ENCODE measurements at regions not wholly inside any gene's neighbourhood (a gene's known extent, or its start where the extent isn't known, plus 50 kb on each side); places are given as distances from the start of the nearest gene placed in this dataset.

DNA sequence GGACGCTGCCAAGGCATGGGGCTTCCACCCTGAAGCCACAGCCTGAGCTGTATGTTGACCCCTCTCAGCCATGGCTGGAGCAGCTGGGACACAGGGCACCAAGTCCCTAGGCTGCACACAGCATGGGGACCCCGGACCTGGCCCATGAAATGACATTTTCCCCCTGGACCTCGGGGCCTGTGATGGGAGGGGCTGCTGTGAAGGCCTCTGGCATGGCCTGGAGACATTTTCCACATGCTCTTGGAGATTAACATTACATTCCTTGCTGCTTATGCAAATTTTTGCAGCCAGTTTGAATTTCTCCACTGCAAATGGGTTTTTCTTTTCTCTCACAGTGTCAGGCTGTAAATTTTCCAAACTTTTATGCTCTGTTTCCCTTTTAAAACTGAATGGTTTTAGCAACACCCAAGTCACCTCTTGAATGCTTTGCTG lies 463.6 kb downstream of the ZWINT start:
- no peaks in the 10 kb centered on the region for H3K9me3 ChIP-seq (ENCODE audit: control insufficient read depth, low read depth, low read length)
- no peak overlapping the region for H3K9ac ChIP-seq (ENCODE audit: low read length)
- no peaks in the 10 kb centered on the region for H3K36me3 ChIP-seq (ENCODE audit: control insufficient read depth, low read depth, low read length)
- no peaks in the 10 kb centered on the region for H3K27me3 ChIP-seq (ENCODE audit: control insufficient read depth, insufficient read depth, low read length)
- H3K4me3 ChIP-seq (ENCODE audit: low read length) = no peak overlapping the region
- peaks cover 7% of the 10 kb centered on the region for H3K4me1 ChIP-seq (ENCODE audit: control insufficient read depth, low read depth, low read length)
- H3K27ac ChIP-seq (ENCODE audit: low read length) = no peak overlapping the region

DNA sequence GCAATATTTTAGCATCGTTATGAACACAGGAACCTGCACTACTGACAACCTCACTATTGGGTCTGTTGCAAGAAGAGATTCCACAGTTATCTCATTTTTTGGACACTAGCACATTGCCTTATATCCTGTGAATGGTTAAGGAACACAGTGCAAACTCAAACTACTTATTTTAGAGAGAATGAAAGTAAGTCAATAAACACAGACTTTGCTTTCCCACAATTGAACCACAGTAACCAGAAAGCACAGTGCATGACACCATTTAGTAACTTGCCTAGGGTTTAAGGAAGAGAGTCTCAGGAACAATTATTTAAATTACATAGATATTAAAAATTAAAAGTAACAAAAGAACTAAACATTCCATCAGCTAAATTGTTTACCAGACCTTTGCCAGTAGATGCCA lies 468.8 kb downstream of the ZWINT start:
- H3K36me3 ChIP-seq (ENCODE audit: control insufficient read depth, low read depth, low read length) = no peaks in the 10 kb centered on the region
- H3K9me3 ChIP-seq (ENCODE audit: control insufficient read depth, low read depth, low read length) = no peaks in the 10 kb centered on the region
- no peak overlapping the region for H3K4me3 ChIP-seq (ENCODE audit: low read length)
- H3K27ac ChIP-seq (ENCODE audit: low read length) = no peak overlapping the region
- H3K27me3 ChIP-seq (ENCODE audit: control insufficient read depth, insufficient read depth, low read length) = no peaks in the 10 kb centered on the region
- H3K4me1 ChIP-seq (ENCODE audit: control insufficient read depth, low read depth, low read length) = no peaks in the 10 kb centered on the region
- H3K9ac ChIP-seq (ENCODE audit: low read length) = no peak overlapping the region

DNA sequence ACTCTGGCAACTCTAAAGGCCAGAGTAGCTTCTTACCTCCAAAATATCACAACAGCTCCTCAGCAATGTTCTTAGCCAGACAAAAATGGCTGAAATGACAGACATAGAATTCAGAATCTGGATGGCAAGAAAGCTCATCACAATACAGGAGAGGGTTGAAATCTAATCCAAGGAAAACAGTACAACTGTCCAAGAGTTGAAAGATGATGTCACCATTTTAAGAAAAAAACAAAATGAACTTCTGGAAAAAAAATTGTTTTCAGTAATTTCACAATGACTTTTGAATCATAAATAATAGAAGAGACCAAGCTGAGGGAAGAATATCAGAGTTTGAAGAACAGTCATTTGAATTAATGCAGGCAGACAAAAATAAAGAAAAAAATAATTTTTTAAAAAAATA lies 479.5 kb downstream of the ZWINT start:
- H3K27me3 ChIP-seq (ENCODE audit: control insufficient read depth, insufficient read depth, low read length) = no peaks in the 10 kb centered on the region
- H3K4me1 ChIP-seq (ENCODE audit: control insufficient read depth, low read depth, low read length) = no peaks in the 10 kb centered on the region
- H3K9ac ChIP-seq (ENCODE audit: low read length) = no peak overlapping the region
- no peak overlapping the region for H3K27ac ChIP-seq (ENCODE audit: low read length)
- H3K9me3 ChIP-seq (ENCODE audit: control insufficient read depth, low read depth, low read length) = no peaks in the 10 kb centered on the region
- no peak overlapping the region for H3K4me3 ChIP-seq (ENCODE audit: low read length)
- H3K36me3 ChIP-seq (ENCODE audit: control insufficient read depth, low read depth, low read length) = no peaks in the 10 kb centered on the region

DNA sequence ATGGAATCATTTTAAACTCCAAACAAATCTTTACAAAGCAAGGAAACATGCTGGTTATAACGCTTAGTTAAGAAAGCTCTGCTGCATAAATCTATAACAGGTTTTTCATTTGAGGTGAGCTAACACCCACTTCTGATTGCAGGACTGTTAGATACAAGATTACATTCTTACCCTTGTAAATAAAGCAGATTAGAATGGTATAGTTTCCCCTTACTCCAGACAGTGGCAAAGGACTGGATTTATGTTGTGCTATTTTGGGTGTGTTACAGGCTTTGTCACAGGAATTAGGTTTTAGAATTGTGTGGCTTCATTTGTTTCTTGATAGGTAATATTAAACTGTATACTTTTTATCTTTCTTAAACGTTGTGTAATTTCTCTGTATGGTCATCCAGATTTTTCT lies 487.6 kb downstream of the ZWINT start:
- H3K9me3 ChIP-seq (ENCODE audit: control insufficient read depth, low read depth, low read length) = no peaks in the 10 kb centered on the region
- H3K4me1 ChIP-seq (ENCODE audit: control insufficient read depth, low read depth, low read length) = no peaks in the 10 kb centered on the region
- no peaks in the 10 kb centered on the region for H3K27me3 ChIP-seq (ENCODE audit: control insufficient read depth, insufficient read depth, low read length)
- H3K9ac ChIP-seq (ENCODE audit: low read length) = no peak overlapping the region
- H3K4me3 ChIP-seq (ENCODE audit: low read length) = no peak overlapping the region
- no peak overlapping the region for H3K27ac ChIP-seq (ENCODE audit: low read length)
- H3K36me3 ChIP-seq (ENCODE audit: control insufficient read depth, low read depth, low read length) = no peaks in the 10 kb centered on the region

DNA sequence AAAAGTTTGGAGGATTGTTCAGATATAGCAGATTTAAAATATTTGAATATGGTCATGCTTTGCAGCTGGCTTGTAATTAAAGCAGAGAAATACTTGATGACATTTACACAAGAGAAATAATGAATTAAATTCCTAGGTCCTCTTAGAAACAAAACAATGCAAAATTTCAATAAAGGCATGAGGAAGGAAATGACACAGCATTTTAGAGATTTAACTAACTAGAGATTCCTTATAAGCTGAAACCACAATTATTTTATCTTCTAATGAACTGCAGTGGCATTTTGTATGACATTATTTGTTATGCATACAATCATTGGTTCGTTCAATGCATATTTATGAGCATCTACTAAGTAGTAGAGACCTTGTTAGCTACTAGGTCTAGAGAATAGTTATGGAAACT lies 490.9 kb downstream of the ZWINT start:
- Histone ChIP-seq H3K4me3 (ENCODE audit: low read length) (no peak overlapping the region), H3K4me1 (ENCODE audit: control insufficient read depth, low read depth, low read length) (no peaks in the 10 kb centered on the region), H3K9ac (ENCODE audit: low read length) (no peak overlapping the region), H3K36me3 (ENCODE audit: control insufficient read depth, low read depth, low read length) (no peaks in the 10 kb centered on the region), H3K27ac (ENCODE audit: low read length) (no peak overlapping the region), H3K9me3 (ENCODE audit: control insufficient read depth, low read depth, low read length) (no peaks in the 10 kb centered on the region), H3K27me3 (ENCODE audit: control insufficient read depth, insufficient read depth, low read length) (no peaks in the 10 kb centered on the region)

DNA sequence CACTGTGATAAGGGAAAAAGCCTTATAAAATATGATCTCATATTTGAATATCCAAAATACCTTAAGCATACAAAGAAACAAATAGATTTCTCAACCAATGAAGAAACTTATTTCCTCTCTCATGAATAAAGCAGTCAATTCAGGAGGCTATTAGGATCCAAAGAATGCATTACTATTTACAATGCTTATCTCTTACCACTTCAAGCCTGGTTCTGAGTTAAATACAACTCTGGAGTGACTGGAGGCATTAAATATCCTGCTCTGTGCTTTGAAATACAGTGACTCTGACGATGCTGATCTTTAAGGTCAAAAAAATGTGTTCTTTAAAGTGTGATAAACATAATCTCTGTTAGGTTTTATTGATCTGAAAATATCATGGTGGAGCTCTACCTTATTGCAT lies 493.2 kb downstream of the ZWINT start:
- no peaks in the 10 kb centered on the region for H3K9me3 ChIP-seq (ENCODE audit: control insufficient read depth, low read depth, low read length)
- no peaks in the 10 kb centered on the region for H3K4me1 ChIP-seq (ENCODE audit: control insufficient read depth, low read depth, low read length)
- H3K4me3 ChIP-seq (ENCODE audit: low read length) = no peak overlapping the region
- H3K9ac ChIP-seq (ENCODE audit: low read length) = no peak overlapping the region
- H3K27me3 ChIP-seq (ENCODE audit: control insufficient read depth, insufficient read depth, low read length) = no peaks in the 10 kb centered on the region
- no peaks in the 10 kb centered on the region for H3K36me3 ChIP-seq (ENCODE audit: control insufficient read depth, low read depth, low read length)
- no peak overlapping the region for H3K27ac ChIP-seq (ENCODE audit: low read length)

DNA sequence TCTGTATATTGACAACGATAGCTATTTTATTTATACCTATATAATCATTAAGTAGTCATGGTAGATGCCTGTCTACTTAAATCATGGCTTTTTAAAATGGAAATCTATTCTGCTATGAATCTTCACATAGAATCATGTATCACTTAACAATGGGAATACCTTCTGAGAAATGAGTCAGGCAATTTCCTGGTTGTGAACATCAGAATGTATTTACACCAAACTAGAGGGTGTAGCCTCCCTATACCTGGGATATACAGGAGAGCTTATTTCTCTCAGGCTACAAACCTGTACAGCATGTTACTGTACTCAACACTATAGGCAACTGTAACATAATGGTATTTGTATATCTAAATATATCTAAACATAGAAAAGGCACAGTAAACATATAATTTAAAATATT lies 502.3 kb downstream of the ZWINT start:
- Histone ChIP-seq H3K27me3 (ENCODE audit: control insufficient read depth, insufficient read depth, low read length) (no peaks in the 10 kb centered on the region), H3K9me3 (ENCODE audit: control insufficient read depth, low read depth, low read length) (peaks cover 13% of the 10 kb centered on the region), H3K36me3 (ENCODE audit: control insufficient read depth, low read depth, low read length) (no peaks in the 10 kb centered on the region), H3K9ac (ENCODE audit: low read length) (no peak overlapping the region), H3K27ac (ENCODE audit: low read length) (no peak overlapping the region), H3K4me3 (ENCODE audit: low read length) (no peak overlapping the region), H3K4me1 (ENCODE audit: control insufficient read depth, low read depth, low read length) (peaks cover 7% of the 10 kb centered on the region)

DNA sequence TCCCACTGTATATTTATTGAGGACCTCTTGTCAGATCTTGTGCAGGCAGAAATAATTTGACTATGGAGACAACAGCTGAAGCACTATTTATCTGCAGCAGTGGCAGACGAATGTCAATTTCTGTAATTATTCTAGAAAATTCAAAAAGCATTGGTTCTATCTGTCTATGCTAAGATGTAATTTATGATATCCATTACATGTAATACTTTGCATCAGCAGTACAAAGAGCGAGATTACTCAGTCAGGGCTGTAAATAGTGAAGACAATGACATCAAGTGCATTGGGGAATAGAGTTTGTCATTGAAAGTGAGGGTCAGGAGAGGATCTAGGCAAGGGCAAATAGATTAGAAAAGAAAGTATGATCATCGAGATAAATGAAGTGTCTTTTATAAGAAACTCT lies 508.2 kb downstream of the ZWINT start:
- Histone ChIP-seq H3K27me3 (ENCODE audit: control insufficient read depth, insufficient read depth, low read length) (no peaks in the 10 kb centered on the region), H3K36me3 (ENCODE audit: control insufficient read depth, low read depth, low read length) (no peaks in the 10 kb centered on the region), H3K4me1 (ENCODE audit: control insufficient read depth, low read depth, low read length) (peaks cover 7% of the 10 kb centered on the region)

DNA sequence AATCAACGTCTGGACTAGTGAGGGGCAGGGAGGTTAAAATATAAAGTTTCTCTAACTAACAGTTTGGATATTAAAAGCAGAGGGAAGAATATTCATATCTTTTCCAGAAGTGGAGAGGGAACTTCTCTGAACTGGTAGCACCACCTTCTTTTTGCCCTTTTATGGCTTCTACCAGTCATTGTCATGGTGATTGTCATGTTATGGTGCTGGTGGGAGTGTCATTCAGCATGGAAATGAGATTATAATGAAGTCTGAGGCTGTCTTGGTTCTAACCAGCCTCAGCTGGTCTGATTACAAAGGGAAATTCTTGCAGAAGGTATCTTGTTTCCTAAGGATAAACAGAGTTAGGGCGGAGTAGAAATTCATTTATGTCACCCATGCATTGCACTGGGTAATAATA lies 523.8 kb downstream of the ZWINT start:
- H3K4me3 ChIP-seq (ENCODE audit: low read length) = no peak overlapping the region
- no peaks in the 10 kb centered on the region for H3K36me3 ChIP-seq (ENCODE audit: control insufficient read depth, low read depth, low read length)
- no peak overlapping the region for H3K27ac ChIP-seq (ENCODE audit: low read length)
- H3K9me3 ChIP-seq (ENCODE audit: control insufficient read depth, low read depth, low read length) = no peaks in the 10 kb centered on the region
- H3K27me3 ChIP-seq (ENCODE audit: control insufficient read depth, insufficient read depth, low read length) = no peaks in the 10 kb centered on the region
- no peak overlapping the region for H3K9ac ChIP-seq (ENCODE audit: low read length)
- H3K4me1 ChIP-seq (ENCODE audit: control insufficient read depth, low read depth, low read length) = no peaks in the 10 kb centered on the region

More for the DNA sequence above, 508.2 kb downstream of the ZWINT start:
- Histone ChIP-seq H3K9me3 (ENCODE audit: control insufficient read depth, low read depth, low read length) (no peaks in the 10 kb centered on the region), H3K27ac (ENCODE audit: low read length) (no peak overlapping the region), H3K4me3 (ENCODE audit: low read length) (no peak overlapping the region), H3K9ac (ENCODE audit: low read length) (no peak overlapping the region)

DNA sequence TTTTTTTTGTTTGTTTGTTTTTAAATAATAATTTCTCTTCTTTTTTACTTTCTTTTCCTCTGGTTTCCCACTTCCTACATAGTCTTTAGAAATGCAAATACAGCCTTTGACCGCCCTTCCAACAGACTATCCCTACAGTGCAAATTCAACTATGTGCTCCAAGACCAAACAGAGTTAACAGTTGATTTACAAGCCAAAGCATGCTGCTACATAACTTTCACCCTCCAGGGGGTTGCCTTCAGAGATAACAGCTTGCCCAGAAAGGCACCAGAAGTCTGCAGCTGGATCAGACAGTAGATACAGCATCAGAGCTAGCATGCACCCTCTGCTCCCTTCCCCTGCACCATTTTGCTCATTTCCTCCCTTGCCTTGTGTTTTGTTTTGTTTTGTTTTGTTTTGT lies 539.0 kb downstream of the ZWINT start:
- Histone ChIP-seq H3K9me3 (ENCODE audit: control insufficient read depth, low read depth, low read length) (peaks cover 10% of the 10 kb centered on the region), H3K4me1 (ENCODE audit: control insufficient read depth, low read depth, low read length) (peaks cover 22% of the 10 kb centered on the region), H3K36me3 (ENCODE audit: control insufficient read depth, low read depth, low read length) (peaks cover 3% of the 10 kb centered on the region), H3K27ac (ENCODE audit: low read length) (no peak overlapping the region), H3K9ac (ENCODE audit: low read length) (no peak overlapping the region), H3K27me3 (ENCODE audit: control insufficient read depth, insufficient read depth, low read length) (no peaks in the 10 kb centered on the region), H3K4me3 (ENCODE audit: low read length) (no peak overlapping the region)

DNA sequence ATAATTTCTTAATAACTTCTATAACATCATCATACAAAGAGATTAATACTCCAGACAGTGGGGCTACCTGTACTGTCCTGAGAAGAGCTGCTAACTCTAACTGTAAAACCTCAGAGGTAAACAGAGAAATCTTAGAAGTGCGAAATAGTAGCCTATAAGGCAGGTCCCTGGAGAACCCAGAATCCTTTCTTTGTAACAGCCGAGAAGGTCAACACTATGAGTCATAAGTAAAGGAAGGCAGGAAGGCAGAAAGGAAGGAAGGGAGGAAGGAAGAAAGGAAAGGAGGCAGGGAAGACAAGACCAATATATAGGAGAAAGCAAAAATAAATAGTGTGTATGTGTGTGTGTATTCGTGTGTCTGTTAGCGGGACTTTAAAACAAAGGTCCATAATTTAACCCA lies 540.6 kb downstream of the ZWINT start:
- Histone ChIP-seq H3K36me3 (ENCODE audit: control insufficient read depth, low read depth, low read length) (peaks cover 4% of the 10 kb centered on the region), H3K27ac (ENCODE audit: low read length) (peak overlapping the region; percentile 59), H3K27me3 (ENCODE audit: control insufficient read depth, insufficient read depth, low read length) (no peaks in the 10 kb centered on the region), H3K9me3 (ENCODE audit: control insufficient read depth, low read depth, low read length) (peaks cover 18% of the 10 kb centered on the region), H3K4me3 (ENCODE audit: low read length) (no peak overlapping the region), H3K4me1 (ENCODE audit: control insufficient read depth, low read depth, low read length) (peaks cover 22% of the 10 kb centered on the region), H3K9ac (ENCODE audit: low read length) (peak overlapping the region; percentile 50)

DNA sequence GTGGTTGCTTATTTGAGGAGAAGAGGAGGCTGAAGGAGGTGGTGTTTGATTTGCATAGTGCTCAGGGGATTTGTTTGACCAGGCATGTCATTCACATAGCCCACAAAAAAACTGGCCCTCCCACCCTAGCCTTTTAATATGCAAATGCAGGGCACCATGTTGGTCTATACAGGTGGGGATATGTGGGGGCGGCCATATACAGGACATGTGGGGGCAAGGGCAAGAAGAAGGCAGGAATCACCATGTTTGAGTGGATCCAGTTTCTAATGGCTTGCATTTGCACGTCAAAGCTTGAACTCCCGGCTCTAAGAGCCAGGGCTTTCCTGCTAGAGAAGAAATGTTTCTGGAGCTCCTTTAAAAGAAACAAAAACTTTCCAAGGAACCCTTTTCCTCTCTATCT lies 541.0 kb downstream of the ZWINT start:
- Histone ChIP-seq H3K36me3 (ENCODE audit: control insufficient read depth, low read depth, low read length) (peaks cover 4% of the 10 kb centered on the region), H3K9me3 (ENCODE audit: control insufficient read depth, low read depth, low read length) (peaks cover 18% of the 10 kb centered on the region), H3K4me1 (ENCODE audit: control insufficient read depth, low read depth, low read length) (peaks cover 22% of the 10 kb centered on the region), H3K27me3 (ENCODE audit: control insufficient read depth, insufficient read depth, low read length) (no peaks in the 10 kb centered on the region), H3K9ac (ENCODE audit: low read length) (peak overlapping the region; percentile 50), H3K4me3 (ENCODE audit: low read length) (no peak overlapping the region), H3K27ac (ENCODE audit: low read length) (peak overlapping the region; percentile 59)
